ENCODE measurements at regions not wholly inside any gene's neighbourhood (a gene's known extent, or its start where the extent isn't known, plus 50 kb on each side); places are given as distances from the start of the nearest gene placed in this dataset.

DNA sequence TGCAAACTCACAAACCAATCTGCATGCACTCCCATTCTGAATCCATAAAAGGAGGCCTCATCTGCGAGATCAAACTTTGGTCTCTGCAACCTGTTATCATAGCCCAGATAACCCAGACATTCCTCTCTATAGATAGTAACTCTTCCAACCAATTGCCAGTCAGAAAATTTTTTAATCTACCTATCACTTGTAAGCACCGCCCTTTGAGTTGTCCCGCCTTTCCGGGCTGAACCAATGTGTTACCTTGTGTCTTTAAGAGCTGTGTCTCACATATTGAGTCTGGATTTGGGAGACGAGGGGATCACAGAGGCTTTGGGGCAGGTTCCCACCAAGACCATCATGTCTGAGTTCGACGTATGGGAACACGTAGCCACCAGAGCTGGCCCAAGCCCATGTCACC, 91.1 kb upstream of the PPP1R26 start:
- no peak for DNase-seq (ENCODE audit: low read depth)
- TF ChIP-seq, protein P1, sequence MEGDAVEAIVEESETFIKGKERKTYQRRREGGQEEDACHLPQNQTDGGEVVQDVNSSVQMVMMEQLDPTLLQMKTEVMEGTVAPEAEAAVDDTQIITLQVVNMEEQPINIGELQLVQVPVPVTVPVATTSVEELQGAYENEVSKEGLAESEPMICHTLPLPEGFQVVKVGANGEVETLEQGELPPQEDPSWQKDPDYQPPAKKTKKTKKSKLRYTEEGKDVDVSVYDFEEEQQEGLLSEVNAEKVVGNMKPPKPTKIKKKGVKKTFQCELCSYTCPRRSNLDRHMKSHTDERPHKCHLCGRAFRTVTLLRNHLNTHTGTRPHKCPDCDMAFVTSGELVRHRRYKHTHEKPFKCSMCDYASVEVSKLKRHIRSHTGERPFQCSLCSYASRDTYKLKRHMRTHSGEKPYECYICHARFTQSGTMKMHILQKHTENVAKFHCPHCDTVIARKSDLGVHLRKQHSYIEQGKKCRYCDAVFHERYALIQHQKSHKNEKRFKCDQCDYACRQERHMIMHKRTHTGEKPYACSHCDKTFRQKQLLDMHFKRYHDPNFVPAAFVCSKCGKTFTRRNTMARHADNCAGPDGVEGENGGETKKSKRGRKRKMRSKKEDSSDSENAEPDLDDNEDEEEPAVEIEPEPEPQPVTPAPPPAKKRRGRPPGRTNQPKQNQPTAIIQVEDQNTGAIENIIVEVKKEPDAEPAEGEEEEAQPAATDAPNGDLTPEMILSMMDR (IDR thresholded peaks at IDR 0.05; ENCODE audit: insufficient read depth, low read depth, low read length, missing control alignments): no peak
- no peak overlapping the region for H3K4me3 ChIP-seq (ENCODE audit: low read depth, low read length)

DNA sequence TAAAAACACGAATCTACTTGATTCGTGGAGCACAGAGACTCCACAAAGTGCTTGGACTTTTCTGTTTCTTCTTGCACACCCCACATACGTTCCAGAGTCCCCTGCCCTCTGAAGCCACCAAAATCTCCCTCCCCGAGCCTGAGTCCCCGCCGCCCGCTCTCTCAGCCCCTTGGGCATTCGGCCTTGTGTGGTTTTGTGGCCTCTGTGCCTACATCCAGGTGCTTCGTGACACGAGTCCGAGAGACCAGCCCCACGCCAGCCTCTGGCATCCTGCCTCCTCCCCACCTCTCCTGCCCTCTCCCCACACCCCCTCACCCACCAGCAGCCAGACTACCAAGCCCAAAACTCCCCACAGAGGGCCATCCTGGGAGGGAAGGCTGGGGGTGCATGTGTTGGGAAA, 87.8 kb upstream of the PPP1R26 start:
- no peak overlapping the region for H3K4me3 ChIP-seq (ENCODE audit: low read depth, low read length)
- TF ChIP-seq, protein P1 (IDR thresholded peaks at IDR 0.05; ENCODE audit: insufficient read depth, low read depth, low read length, missing control alignments): no peak
- no peak for DNase-seq (ENCODE audit: low read depth)

DNA sequence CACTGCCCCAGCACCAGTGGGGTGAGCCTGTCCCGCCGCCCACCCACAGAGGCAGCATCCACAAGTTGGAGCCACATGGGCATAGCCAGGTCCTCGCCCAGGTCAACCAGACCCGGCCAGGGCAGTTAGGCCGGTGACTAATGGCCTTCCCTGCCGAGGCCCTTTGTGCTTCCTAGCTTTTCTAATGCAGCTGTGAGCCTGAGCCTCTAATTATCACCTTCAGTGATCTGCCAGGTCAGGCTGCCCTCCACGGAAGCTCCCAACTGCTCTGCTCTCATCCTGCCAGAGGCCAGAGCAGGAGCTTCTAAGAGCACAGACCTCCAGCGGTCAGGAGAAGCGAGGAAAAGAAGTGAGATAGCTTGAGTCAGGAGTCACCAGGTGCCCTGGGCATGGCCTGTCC, 87.1 kb upstream of the PPP1R26 start:
- DNase-seq (ENCODE audit: low read depth): no peak
- no peak overlapping the region for H3K4me3 ChIP-seq (ENCODE audit: low read depth, low read length)
- TF ChIP-seq, protein P1 (IDR thresholded peaks at IDR 0.05; ENCODE audit: insufficient read depth, low read depth, low read length, missing control alignments): no peak

DNA sequence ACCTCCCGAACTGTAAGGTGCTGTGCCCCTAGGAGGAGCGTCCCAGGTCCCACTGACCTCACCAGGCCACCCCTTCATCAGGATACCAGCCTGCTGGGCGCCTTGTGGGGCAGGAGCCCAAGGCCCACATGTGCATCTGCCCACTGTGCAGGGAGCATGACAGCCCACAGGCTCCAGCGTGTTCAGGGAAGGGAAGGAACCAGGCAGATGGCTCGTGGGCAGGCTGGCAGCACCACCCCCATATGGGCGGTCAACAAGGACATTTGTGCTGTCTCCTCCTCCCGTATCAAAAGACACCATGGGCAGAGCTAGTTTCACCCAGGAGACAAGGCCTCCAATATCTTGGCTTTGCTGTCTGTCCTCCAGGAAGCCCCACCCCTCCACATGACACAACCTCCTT, 85.5 kb upstream of the PPP1R26 start:
- H3K4me3 ChIP-seq (ENCODE audit: low read depth, low read length): no peak overlapping the region
- DNase-seq (ENCODE audit: low read depth): no peak
- TF ChIP-seq, protein P1 (IDR thresholded peaks at IDR 0.05; ENCODE audit: insufficient read depth, low read depth, low read length, missing control alignments): no peak

DNA sequence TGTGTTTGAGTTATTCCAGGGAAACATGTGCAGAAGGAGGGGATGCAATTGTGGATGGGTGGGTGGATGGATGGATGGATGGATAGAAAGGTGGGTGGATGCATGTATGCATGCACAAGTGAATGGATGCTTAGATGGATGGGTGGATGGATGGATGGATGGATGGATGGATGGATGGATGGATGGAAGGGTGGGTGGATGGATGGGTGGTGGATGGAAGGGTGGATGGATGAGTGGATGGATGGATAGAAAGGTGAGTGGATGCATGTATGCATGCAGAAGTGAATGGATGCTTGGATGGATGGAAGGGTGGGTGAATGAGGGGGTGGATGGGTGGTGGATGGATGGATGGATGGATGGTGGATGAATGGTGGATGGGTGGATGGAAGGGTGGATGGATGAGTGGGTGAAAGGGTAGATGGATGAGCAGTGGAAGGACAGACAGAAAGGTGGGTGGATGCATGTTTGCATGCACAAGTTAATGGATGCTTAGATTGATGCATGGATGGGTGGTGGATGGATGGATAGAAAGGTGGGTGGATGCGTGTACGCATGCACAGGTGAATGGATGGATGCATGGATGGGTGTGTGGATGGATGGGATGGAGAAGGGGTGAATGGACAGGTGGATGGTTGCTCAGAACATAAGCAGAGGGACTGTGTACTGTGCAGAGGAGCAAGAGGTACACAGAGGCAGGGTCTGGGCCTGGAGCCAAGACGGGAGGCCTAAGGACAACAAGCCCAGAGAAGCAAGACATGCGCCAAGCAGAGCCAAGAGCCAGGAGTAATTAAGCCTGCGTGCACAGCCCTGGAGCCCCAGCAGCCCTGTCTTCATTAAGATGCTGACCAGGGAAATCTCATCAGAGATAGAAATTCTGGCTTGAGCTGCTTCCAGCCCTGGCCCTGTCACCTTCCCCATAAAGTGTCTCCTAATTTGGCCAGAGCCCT, 84.6 kb upstream of the PPP1R26 start:
- no peak for DNase-seq (ENCODE audit: low read depth)
- H3K4me3 ChIP-seq (ENCODE audit: low read depth, low read length): no peak overlapping the region
- TF ChIP-seq, protein P1 (IDR thresholded peaks at IDR 0.05; ENCODE audit: insufficient read depth, low read depth, low read length, missing control alignments): no peak

DNA sequence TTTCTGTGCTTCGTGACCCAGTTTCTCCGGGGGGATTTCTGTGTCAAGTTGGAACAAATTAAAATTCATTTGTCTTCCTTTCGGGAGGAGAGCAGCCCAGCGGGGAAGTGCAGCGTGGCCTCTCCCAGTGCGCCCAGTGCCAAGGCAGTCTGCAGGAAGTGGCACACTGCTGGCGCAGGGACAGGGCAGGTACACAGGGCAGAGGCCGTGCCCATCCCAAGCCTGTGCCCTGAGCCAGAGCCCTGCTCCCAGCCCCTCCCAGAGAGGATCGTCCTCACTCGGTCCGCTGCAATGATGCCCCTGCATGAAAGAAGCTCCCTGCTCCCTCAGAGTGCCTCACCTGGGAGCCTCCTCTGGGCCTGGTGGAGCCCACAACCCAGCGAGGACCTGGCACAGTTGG, 82.4 kb upstream of the PPP1R26 start:
- TF ChIP-seq, protein P1 (IDR thresholded peaks at IDR 0.05; ENCODE audit: insufficient read depth, low read depth, low read length, missing control alignments): no peak
- no peak for DNase-seq (ENCODE audit: low read depth)
- H3K4me3 ChIP-seq (ENCODE audit: low read depth, low read length): no peak overlapping the region
